Activated CD8-positive, alpha-beta memory T cell treated with anti-CD3 and anti-CD28 coated beads for 36 hours (primary cell): ENCODE measurements at regions not wholly inside any gene's neighbourhood (a gene's known extent, or its start where the extent isn't known, plus 50 kb on each side); places are given as distances from the start of the nearest gene placed in this dataset.

Experiments used
- CTCF ChIA-PET: fragments of 350-600 bp; sonication (Branson Sonifier 250); formaldehyde crosslinking; loops from one replicate; lab custom pipeline; 2021; ENCODE audit warnings: antibody characterized with exemption; lab: Charles Lee
- POLR2A ChIA-PET: fragments of 350-600 bp; sonication (Branson Sonifier 250); formaldehyde crosslinking; loops from one replicate; lab custom pipeline; 2021; ENCODE audit warnings: antibody characterized with exemption; lab: Charles Lee

DNA sequence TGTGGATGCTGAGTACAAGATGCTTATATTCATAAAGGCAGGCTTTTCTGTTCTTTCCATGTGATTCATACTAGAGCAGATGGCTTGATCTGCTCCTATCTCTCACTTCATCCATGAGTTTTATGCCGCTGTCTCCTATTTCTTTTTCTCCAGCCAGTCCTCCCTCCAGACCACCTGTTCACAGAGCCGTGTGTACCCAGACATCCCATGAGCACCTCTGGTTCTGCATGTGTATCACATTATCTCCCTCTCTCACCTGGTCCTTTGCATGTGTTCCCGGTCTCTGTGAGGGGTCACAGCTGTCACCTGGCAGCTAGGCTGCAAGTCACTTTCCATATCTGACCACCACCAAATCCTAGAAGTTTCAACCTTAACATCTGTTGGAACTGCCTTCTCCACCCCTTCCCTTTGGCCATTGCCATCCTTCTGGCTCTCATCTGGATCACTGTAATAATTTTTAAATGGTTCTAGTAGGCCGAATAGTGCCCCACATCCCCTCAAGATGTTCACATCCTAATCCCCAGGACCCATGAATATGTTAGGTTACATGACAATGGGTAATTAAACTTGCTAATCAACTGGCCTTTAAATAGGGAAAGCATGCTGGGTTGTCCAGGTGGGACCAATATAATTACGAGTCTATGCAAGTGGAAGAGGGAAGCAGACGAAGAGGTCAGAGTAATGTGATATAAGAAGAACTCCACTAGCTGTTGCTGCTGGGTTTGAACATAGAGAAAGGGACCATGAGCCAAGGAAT lies 168.1 kb downstream of the SNAPC1 start:
- CTCF ChIA-PET, result no interaction called here
- POLR2A ChIA-PET, result no interaction called here

- ChIA-PET CTCF (no interaction called here), POLR2A (no interaction called here)
Measured at GRCh38 chr14:61932974-61933373, 170.8 kb downstream of the SNAPC1 start.

GRCh38 chr14:61934385-61934784 lies 172.2 kb downstream of the SNAPC1 start:
- POLR2A ChIA-PET, result no interaction called here
- CTCF ChIA-PET, result no interaction called here

DNA sequence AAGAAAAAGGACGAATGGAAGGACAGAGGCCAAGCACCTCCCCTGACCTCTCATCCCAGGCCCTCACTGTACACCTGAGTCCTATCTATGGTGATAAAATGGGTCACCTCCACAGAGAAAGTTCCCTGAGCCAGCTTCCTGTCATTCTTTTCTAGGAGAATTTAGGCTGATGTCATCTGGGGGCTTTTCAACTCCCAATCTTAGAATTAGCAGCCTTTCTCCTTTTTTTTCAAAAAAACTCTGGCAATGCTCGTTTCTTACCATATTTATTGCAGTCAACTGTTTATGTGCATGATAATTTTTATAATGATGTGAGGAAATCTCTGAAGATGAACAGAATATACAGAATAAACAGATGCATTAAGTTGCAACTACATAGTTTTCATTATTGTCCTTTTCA lies 177.6 kb downstream of the SNAPC1 start:
- POLR2A ChIA-PET, result no interaction called here

GRCh38 chr14:61940666-61941420 lies 178.6 kb downstream of the SNAPC1 start:
- ChIA-PET CTCF (no interaction called here), POLR2A (no interaction called here)

More for the DNA sequence above, 177.6 kb downstream of the SNAPC1 start:
- CTCF ChIA-PET, result no interaction called here

GRCh38 chr14:61941421-61942150 lies 179.4 kb downstream of the SNAPC1 start:
- CTCF ChIA-PET, result no interaction called here
- POLR2A ChIA-PET, result no interaction called here

DNA sequence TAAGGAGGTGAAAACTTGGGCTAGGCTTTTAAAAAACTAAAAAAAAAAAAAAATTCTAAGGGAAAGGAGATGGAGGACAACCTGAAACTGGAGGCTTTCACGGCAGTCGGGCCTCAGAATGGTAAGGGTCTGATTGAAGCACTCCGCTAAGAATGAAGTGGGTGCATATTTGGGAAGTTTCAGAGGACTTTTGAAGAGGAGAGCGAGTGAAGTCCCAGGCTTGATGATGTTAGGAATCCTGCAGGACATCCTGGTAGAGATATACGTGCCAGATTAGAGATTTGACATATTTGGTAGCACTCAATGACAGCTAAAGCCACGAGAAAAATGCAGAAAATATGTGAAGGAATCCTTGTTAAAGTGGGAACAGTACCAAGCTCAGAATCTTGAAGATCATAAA lies 186.2 kb downstream of the SNAPC1 start:
- CTCF ChIA-PET, result no interaction called here
- POLR2A ChIA-PET, result no interaction called here

DNA sequence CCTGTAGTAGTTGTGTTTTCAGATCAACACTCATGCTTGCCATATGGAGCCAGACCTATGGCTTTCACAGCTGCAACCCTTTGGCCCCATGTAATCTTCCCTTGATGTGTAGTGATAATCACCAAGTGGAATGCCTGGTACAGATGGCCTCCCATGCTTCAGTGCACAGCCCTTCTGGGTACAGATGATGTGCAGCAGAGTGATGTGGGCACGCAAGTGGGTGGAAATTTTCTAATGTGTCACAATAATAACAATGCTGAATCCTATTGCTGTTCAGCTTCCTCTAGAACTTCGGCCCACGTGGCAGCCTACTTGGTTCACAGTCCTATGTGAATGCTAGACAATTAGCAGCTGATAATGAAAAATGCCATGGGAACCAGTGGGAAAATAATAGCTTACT lies 188.1 kb downstream of the SNAPC1 start:
- CTCF ChIA-PET, result interaction anchor here (0.6 kb wide), 1 partner anchor 1269 kb away, joined by 3 read pairs; no protein-coding TSS in a partner anchor
- POLR2A ChIA-PET, result no interaction called here

DNA sequence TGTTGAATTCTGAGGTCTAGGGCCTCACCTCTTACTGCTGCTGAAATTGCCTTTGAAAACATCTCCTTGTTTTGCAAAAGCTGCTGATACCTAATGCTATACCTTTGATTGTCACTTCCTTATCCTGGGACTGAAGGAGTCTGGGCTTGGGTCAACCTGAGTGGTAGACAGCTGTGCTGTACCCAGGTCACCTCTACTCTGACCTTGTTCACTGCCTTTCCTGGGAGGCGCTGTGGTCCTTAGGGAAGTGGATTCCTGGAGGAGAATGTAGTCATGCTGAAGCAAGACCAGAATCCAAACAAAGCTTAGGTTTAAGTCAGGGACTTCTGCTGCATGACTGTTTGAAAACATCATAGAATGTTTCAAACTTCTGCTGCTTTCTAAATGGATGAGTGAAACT lies 191.4 kb downstream of the SNAPC1 start:
- ChIA-PET CTCF (no interaction called here), POLR2A (no interaction called here)

DNA sequence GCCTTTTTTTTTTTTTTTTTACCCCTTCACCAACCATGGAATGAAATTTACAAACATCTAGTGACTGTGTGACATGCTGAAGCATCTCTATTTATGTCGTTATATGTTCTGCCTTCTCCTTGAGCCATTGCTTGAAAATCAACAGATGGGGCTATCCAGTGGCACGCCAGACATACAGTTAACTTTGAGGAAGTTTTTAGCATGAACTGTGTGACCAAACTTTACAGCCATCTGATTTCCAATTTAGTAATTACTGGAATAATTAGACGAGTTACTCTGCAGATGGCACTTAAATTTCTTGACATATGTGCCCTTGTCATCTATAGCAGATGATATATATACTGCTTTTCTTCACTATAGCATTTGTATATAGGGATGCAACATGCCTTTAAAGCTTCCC lies 192.1 kb downstream of the SNAPC1 start:
- POLR2A ChIA-PET, result no interaction called here
- CTCF ChIA-PET, result no interaction called here

DNA sequence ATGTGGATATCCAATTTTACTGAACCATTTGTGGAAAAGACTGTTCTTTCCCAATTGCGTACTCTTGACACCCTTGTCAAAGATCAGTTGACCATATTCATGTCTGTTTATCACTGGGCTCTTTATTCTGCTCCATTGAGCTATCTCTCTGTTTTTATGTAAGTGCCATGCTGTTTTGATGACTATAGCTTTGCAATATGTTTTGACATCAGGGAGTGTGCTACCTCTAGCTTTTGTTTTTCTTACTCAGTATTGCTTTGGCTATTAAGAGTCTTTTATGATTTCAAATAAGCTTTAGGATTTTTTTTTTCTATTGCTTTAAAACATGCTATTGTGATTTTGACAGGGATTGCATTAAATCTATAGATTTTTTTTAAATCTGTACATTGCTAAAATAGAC lies 194.3 kb downstream of the SNAPC1 start:
- CTCF ChIA-PET, result no interaction called here

DNA sequence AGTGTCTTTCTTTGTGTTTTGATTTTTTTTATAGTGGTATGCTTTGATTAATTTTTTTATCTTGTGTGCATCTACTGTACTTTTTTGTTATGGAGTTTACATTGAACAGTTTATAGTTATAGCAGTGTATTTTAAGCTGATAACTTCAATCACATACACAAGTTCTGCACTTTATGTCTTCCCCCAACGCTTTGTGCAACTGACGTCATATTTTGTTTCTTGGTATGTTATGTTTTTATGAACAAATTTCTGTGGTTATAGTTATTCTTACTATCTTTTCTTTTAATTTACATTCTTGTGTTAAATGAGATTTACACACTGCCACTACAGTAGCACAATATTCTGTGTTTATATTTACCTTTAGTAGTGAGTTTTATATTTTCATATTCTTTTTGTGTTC lies 197.1 kb downstream of the SNAPC1 start:
- ChIA-PET POLR2A (no interaction called here), CTCF (no interaction called here)

More for the DNA sequence above, 194.3 kb downstream of the SNAPC1 start:
- POLR2A ChIA-PET, result no interaction called here

GRCh38 chr14:61961369-61961768 lies 199.1 kb downstream of the SNAPC1 start:
- CTCF ChIA-PET, result no interaction called here

GRCh38 chr14:61963926-61964325 lies 201.7 kb downstream of the SNAPC1 start:
- POLR2A ChIA-PET, result no interaction called here
- CTCF ChIA-PET, result no interaction called here

More at GRCh38 chr14:61961369-61961768, 199.1 kb downstream of the SNAPC1 start:
- POLR2A ChIA-PET, result no interaction called here

- POLR2A ChIA-PET, result no interaction called here
- CTCF ChIA-PET, result no interaction called here
Measured at GRCh38 chr14:61965030-61965745, 203.0 kb downstream of the SNAPC1 start.

GRCh38 chr14:61968207-61968606 lies 206.0 kb downstream of the SNAPC1 start:
- CTCF ChIA-PET, result no interaction called here
- POLR2A ChIA-PET, result no interaction called here

GRCh38 chr14:61972711-61973110 lies 210.5 kb downstream of the SNAPC1 start:
- CTCF ChIA-PET, result no interaction called here
- POLR2A ChIA-PET, result no interaction called here

DNA sequence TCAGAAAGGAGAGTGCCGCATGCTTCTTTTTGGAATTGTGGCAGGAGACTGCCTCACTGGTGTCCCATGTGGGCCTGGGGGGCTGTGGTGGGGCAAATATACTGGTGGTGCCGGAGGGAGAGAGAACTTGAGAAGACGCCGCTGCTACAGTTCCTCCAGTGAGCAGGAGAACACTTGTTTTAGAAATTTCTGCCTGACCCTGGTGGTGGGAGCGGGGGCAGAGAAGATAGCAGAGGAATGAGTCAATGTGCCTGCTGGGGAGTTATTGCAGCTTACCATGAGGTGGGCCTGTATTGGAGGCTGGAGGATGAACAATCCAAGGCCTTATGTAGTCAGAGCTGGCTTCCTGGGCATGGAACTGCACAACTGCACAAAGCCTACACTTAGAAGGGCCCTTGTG lies 211.8 kb downstream of the SNAPC1 start:
- ChIA-PET POLR2A (no interaction called here), CTCF (interaction anchor here (0.6 kb wide), 1 partner anchor 693 kb away, joined by 4 read pairs; the partner anchor contains the start of gene TMEM30B)

DNA sequence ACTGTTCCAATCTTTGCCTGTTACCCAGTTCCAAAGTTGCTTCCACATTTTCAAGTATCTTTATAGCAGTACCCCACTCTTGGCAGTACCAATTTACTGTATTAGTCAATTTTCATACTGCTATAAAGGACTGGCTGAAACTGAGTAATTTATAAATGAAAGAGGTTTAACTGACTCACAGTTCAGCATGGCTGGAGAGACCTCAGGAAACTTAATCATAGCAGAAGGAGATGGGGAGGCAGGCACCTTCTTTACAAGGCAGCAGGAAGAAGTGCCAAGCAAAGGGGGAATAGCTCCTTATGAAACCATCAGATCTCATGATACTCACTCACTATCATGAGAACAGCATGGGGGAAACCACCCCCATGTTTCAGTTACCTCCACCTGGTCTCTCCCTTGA lies 215.0 kb downstream of the SNAPC1 start:
- POLR2A ChIA-PET, result no interaction called here
- CTCF ChIA-PET, result no interaction called here

- POLR2A ChIA-PET, result no interaction called here
- CTCF ChIA-PET, result no interaction called here
Measured at GRCh38 chr14:61988240-61988639, 226.0 kb downstream of the SNAPC1 start.
